Esophagus squamous epithelium (tissue), 5 donors: ENCODE measurements at regions not wholly inside any gene's neighbourhood (a gene's known extent, or its start where the extent isn't known, plus 50 kb on each side); places are given as distances from the start of the nearest gene placed in this dataset.

ENCODE experiments used
- DNase-seq: peaks from one replicate; lab custom pipeline; 2025; lab: John Stamatoyannopoulos, UW
- H3K27ac ChIP-seq, 4 donors: fragments of 200-600 bp; sonication (generic); one replicate each; pipeline ENCODE4 v1.5.1; 2016 to 2019; ENCODE audit warnings: mild to moderate bottlenecking in 1 of 4
- H3K27me3 ChIP-seq, 4 donors: fragments of 200-600 bp; sonication (generic); 1 replicate in 3 of 4; 2 replicates in 1 of 4; pipeline versions ENCODE4 v1.5.1 to v1.6.0; 2017 to 2021; ENCODE audit warnings: antibody characterized with exemption in 1 of 4
- H3K36me3 ChIP-seq, 3 donors: fragments of 200-600 bp; sonication (generic); one replicate each; pipeline ENCODE4 v1.5.1; 2016 to 2019
- H3K4me1 ChIP-seq, 3 donors: fragments of 200-600 bp; sonication (generic); one replicate each; pipeline ENCODE4 v1.5.1; 2017 to 2019
- H3K4me3 ChIP-seq, 4 donors: fragments of 200-600 bp; sonication (generic); 1 replicate in 3 of 4; 2 replicates in 1 of 4; pipeline ENCODE4 v1.5.1; 2016 to 2019; ENCODE audit warnings: mild to moderate bottlenecking in 2 of 4, moderate library complexity in 1 of 4
- H3K9me3 ChIP-seq, 3 donors: fragments of 200-600 bp; sonication (generic); one replicate each; pipeline ENCODE4 v1.5.1; 2016 to 2019
- POLR2A ChIP-seq, 4 donors: fragments of 450-650 bp; IDR thresholded peaks; one replicate each; pipeline ENCODE4 v1.6.1; 2017; ENCODE audit warnings: antibody characterized with exemption in 4 of 4, mild to moderate bottlenecking in 4 of 4, moderate library complexity in 3 of 4
- WGBS, 2 donors: methylation state at CpG; one replicate each; pipeline ENCODE4 v1.1.5; 2018; 5-methylcytosine and 5-hydroxymethylcytosine counted together
- intact Hi-C: fragments of 100-400 bp; cut with DNase I; formaldehyde crosslinking; loops from one replicate; pipeline ENCODE4 v1.15.0; 2022
- TF ChIP-seq, protein P1 (sequence below), 6 experiments: fragments of 450-650 bp in 4 of 6; fragments of 200-600 bp in 2 of 6; sonication (generic) in 2 of 6; IDR thresholded peaks; one replicate each; pipeline ENCODE4 v1.5.1; 2016 to 2019; ENCODE audit warnings: antibody characterized with exemption in 6 of 6, mild to moderate bottlenecking in 4 of 6, moderate library complexity in 4 of 6
- donor health status: DM: yes; HTN: yes; CAD: no.

DNA sequence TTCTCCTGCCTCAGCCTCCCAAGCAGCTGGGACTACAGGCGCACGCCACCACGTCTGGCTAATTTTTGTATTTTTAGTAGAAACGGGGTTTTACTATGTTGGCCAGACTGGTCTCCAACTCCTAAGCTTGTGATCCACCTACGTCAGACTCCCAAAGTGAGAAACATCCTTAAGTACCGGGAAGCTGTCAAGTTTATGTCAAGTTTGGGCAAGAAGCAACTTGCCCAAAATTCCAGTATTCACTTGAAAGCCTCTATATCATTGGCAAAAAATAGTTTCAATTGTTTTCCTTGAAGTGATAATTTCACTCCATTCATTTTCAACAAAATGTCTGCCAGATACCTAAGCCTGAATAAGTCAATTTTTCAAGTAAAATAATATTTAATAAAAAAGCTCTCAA is 370.0 kb downstream of the FBXO8 start:
- Histone ChIP-seq H3K4me1 (no peaks in the 10 kb centered on the region), H3K4me3 (no peak overlapping the region), H3K36me3 (no peaks in the 10 kb centered on the region), H3K27me3 (no peaks in the 10 kb centered on the region), H3K27ac (no peak overlapping the region), H3K9me3 (no peaks in the 10 kb centered on the region)
- intact Hi-C loops, result no loop called here
- TF ChIP-seq, protein P1, sequence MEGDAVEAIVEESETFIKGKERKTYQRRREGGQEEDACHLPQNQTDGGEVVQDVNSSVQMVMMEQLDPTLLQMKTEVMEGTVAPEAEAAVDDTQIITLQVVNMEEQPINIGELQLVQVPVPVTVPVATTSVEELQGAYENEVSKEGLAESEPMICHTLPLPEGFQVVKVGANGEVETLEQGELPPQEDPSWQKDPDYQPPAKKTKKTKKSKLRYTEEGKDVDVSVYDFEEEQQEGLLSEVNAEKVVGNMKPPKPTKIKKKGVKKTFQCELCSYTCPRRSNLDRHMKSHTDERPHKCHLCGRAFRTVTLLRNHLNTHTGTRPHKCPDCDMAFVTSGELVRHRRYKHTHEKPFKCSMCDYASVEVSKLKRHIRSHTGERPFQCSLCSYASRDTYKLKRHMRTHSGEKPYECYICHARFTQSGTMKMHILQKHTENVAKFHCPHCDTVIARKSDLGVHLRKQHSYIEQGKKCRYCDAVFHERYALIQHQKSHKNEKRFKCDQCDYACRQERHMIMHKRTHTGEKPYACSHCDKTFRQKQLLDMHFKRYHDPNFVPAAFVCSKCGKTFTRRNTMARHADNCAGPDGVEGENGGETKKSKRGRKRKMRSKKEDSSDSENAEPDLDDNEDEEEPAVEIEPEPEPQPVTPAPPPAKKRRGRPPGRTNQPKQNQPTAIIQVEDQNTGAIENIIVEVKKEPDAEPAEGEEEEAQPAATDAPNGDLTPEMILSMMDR (IDR thresholded peaks at IDR 0.05), result no peak
- TF ChIP-seq POLR2A (IDR thresholded peaks at IDR 0.05), result no peak
- DNase-seq, result no peak
- WGBS, 2 donors, result 64 to 72% methylated on average over 6 of the region's 6 CpGs

DNA sequence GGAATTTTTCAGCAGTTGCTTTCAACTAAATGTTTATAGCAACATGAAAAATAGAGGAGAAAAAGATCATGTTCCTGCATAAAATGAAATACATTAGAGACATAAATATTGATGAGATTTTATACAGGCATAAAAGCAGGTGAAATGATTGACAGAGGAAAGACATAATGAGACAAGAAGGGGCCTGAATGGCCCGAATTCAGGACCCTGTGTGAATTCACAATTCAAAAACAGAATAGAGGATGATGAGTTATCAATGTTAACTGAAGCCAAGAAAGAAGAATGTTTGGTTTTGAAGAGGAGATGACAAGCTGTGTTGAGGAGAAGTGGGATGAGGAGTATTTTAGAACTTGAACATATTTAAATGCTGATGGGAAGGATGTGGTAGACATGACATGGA is 371.1 kb downstream of the FBXO8 start:
- no peak for DNase-seq
- Histone ChIP-seq H3K27me3 (no peaks in the 10 kb centered on the region), H3K9me3 (no peaks in the 10 kb centered on the region), H3K4me1 (no peaks in the 10 kb centered on the region), H3K36me3 (no peaks in the 10 kb centered on the region), H3K4me3 (no peak overlapping the region), H3K27ac (no peak overlapping the region)
- TF ChIP-seq POLR2A (IDR thresholded peaks at IDR 0.05), result no peak
- TF ChIP-seq, protein P1 (IDR thresholded peaks at IDR 0.05), result no peak
- intact Hi-C loops, result no loop called here
- 36 to 41% methylated on average over 1 of the region's 1 CpG for WGBS, 2 donors

DNA sequence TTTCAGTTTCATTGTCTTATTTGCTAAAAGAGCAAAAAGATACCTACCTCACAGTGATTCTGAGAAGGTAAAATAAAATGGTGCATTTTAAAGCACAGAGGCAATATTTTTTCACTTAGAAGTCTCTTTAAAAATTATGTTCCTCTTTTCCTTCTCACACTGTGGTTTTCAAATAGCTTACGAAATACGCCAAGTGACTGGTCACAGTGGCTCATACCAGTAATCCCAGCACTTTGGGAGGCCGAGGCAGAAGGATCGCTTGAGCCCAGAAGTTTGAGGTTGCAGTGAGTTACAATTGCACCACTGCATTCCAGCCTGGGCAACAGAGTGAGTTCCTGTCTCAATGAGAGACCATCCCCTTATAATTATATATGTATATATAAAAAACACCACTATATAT is 372.6 kb downstream of the FBXO8 start:
- no peaks in the 10 kb centered on the region for H3K9me3 ChIP-seq
- DNase-seq, result no peak
- no peak for TF ChIP-seq POLR2A (IDR thresholded peaks at IDR 0.05)
- TF ChIP-seq, protein P1 (IDR thresholded peaks at IDR 0.05), result no peak
- no peaks in the 10 kb centered on the region for H3K27me3 ChIP-seq
- H3K36me3 ChIP-seq, result no peaks in the 10 kb centered on the region
- intact Hi-C loops, result no loop called here
- no peak overlapping the region for H3K4me3 ChIP-seq
- no peak overlapping the region for H3K27ac ChIP-seq
- WGBS, 2 donors, result 72 to 79% methylated on average over 4 of the region's 4 CpGs
- H3K4me1 ChIP-seq, result no peaks in the 10 kb centered on the region

DNA sequence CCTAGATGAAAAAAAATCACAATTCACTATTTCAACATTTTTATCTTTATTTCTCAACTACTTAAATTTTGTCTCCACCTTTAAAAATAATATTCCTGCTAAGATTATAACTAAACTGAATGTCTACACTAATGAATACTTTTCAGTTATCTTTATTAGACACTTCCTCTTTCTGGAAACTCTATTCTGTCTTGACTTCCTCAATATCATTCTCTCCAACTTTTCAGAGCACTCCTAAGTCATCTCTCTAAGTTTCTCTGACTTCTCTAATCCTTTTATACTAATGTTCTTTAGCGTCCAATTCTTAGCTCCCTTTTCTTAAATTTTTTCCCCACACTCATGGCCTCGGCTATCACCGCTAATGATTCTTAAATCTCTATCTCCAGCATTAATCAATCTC is 374.2 kb downstream of the FBXO8 start:
- Histone ChIP-seq H3K36me3 (no peaks in the 10 kb centered on the region), H3K27me3 (no peaks in the 10 kb centered on the region), H3K27ac (no peak overlapping the region), H3K9me3 (no peaks in the 10 kb centered on the region), H3K4me1 (no peaks in the 10 kb centered on the region), H3K4me3 (no peak overlapping the region)
- WGBS, 2 donors, result 81 to 84% methylated on average over 3 of the region's 3 CpGs
- DNase-seq, result no peak
- intact Hi-C loops, result no loop called here
- TF ChIP-seq POLR2A (IDR thresholded peaks at IDR 0.05), result no peak
- TF ChIP-seq, protein P1 (IDR thresholded peaks at IDR 0.05), result no peak

DNA sequence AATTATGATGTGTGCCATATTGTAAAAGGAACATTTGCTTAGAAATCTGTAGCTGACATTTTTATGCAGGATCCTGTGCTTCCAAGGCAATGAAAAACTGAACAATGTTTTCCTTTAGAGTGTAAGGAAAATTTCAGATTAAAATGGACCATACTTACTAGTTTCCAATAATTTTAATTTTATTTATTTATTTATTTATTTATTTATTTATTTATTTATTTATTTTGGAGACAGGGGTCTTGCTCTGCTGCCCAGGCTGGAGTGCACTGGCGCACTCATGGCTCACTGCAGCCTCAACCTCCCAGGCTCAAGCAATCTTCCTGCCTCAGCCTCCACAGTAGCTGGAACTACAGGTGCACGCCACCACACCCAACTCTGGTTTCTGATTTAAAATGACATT is 369.8 kb upstream of the HAND2 start:
- 77 to 89% methylated on average over 2 of the region's 2 CpGs for WGBS, 2 donors
- Histone ChIP-seq H3K9me3 (no peaks in the 10 kb centered on the region), H3K4me1 (no peaks in the 10 kb centered on the region), H3K36me3 (no peaks in the 10 kb centered on the region), H3K27ac (no peak overlapping the region), H3K27me3 (no peaks in the 10 kb centered on the region), H3K4me3 (no peak overlapping the region)
- no peak for DNase-seq
- intact Hi-C loops, result no loop called here
- TF ChIP-seq, protein P1 (IDR thresholded peaks at IDR 0.05), result no peak
- no peak for TF ChIP-seq POLR2A (IDR thresholded peaks at IDR 0.05)
